Urinary bladder (tissue), 3 donors: ENCODE measurements at regions not wholly inside any gene's neighbourhood (a gene's known extent, or its start where the extent isn't known, plus 50 kb on each side); places are given as distances from the start of the nearest gene placed in this dataset.

ENCODE experiments used
- DNase-seq: peaks from one replicate; pipeline ENCODE4 v3.0.0-alpha.2; 2015; ENCODE audit errors: extremely low spot score
- H3K27ac ChIP-seq: one replicate; pipeline ENCODE4 v1.5.1; 2013; ENCODE audit warnings: low read depth, mild to moderate bottlenecking, moderate library complexity
- H3K36me3 ChIP-seq: one replicate; pipeline ENCODE4 v1.6.1; 2013; ENCODE audit warnings: mild to moderate bottlenecking, moderate library complexity; ENCODE audit not compliant: insufficient read depth
- H3K4me1 ChIP-seq: one replicate; pipeline ENCODE4 v1.6.1; 2013; ENCODE audit warnings: mild to moderate bottlenecking, moderate library complexity; ENCODE audit not compliant: insufficient read depth
- H3K4me3 ChIP-seq: one replicate; pipeline ENCODE4 v1.5.1; 2013; ENCODE audit warnings: low read depth, low read length
- WGBS: extraction: QIAGEN DNeasy Blood & Tissue Kit; methylation state at CpG from one replicate; pipeline ENCODE4 v1.1.7; 2013; 5-methylcytosine and 5-hydroxymethylcytosine counted together
- donor health status: healthy with polysubstance abuse.
- donor health status: healthy.

DNA sequence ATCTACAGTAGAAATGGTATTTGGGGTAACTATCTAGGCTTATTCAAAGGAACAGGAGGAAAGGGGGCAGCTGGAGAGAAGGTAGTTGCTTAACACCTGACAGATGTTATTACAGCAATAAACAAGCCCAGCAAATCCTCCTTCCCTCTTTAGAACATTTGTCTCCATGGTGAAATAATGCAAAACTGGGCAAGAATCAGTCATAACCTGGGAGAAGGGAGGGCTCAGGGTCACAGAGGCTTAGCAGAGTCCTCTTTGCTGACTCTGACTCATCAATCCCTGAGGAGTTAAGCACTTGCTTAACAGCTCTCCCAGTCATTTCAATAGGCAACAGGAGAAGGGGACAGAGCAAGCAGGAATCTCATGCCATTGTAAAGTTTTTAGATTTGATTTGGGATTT lies 230.3 kb downstream of the IBTK start:
- Histone ChIP-seq H3K36me3 (no peaks in the 10 kb centered on the region), H3K27ac (no peak overlapping the region), H3K4me1 (no peaks in the 10 kb centered on the region), H3K4me3 (no peak overlapping the region)
- no peak for DNase-seq

- DNase-seq: no peak
- H3K4me1 ChIP-seq: no peaks in the 10 kb centered on the region
- no peak overlapping the region for H3K4me3 ChIP-seq
- 90% methylated on average over 2 of the region's 2 CpGs for WGBS
- no peak overlapping the region for H3K27ac ChIP-seq
- H3K36me3 ChIP-seq: no peaks in the 10 kb centered on the region
Measured at GRCh38 chr6:82015526-82015925, 232.0 kb downstream of the IBTK start.

- no peaks in the 10 kb centered on the region for H3K4me1 ChIP-seq
- H3K27ac ChIP-seq: no peak overlapping the region
- no peaks in the 10 kb centered on the region for H3K36me3 ChIP-seq
- 92% methylated on average over 2 of the region's 2 CpGs for WGBS
- no peak overlapping the region for H3K4me3 ChIP-seq
- no peak for DNase-seq
Measured at GRCh38 chr6:82015043-82015442, 232.5 kb downstream of the IBTK start.

GRCh38 chr6:82013561-82014530 lies 233.7 kb downstream of the IBTK start:
- 71% methylated on average over 3 of the region's 3 CpGs for whole genome bisulfite sequencing
- no peak overlapping the region for H3K27ac ChIP-seq
- H3K4me1 ChIP-seq: no peaks in the 10 kb centered on the region
- H3K4me3 ChIP-seq: no peak overlapping the region
- H3K36me3 ChIP-seq: no peaks in the 10 kb centered on the region
- DNase-seq: no peak

DNA sequence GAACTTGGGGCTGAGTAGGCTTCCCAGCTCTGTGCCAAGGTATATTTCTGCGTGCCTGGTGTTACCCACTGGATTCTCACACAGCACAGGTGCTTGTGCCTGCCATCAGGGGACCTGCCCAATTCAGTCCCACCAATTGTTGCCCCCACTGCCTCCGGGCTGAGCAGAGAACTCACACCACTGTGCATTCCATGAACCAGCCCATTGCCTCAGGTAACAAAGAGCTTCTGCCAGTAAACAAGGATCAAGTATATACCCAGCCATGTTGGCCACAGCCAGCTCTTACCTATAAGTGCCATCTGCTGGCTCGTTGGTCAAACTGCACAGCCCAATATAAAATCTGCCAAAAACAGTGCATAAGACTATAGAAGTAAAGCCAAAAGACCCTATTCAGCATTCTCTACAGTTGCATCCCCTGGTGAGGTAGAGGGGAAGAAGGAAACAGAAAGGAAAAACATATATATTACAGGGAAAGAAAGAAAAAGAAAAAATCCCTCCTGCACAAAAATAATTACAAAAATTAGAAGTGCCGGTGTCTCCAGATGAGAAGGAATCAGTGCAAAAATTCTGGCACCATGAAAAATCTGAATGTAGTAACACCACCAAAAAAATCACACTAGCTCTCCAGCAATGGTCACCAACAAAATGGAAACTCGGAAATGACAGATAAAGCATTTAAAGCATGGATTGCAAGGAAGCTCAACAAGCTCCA lies 241.4 kb downstream of the IBTK start:
- Histone ChIP-seq H3K4me3 (no peak overlapping the region), H3K4me1 (no peaks in the 10 kb centered on the region), H3K27ac (no peak overlapping the region), H3K36me3 (no peaks in the 10 kb centered on the region)
- DNase-seq: no peak
- 80% methylated on average over 5 of the region's 5 CpGs for WGBS

DNA sequence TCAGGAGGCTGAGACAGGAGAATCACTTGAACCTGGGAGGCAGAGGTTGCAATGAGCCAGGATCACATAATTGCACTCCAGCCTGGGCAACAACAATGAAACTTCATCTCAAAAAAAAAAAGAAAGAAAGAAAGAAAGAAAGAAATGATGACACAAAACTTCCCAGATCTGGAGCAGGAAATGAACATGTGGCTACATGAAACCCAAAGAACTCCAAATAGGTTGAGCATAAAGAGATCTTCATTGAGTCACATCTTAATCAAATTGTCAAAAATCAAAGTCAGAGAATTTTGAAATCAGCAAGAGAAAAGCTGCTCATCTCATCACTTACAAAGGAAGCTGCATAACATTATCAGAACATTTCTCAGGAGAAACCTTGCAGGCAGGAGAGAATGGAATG lies 247.0 kb downstream of the IBTK start:
- no peaks in the 10 kb centered on the region for H3K4me1 ChIP-seq
- no peak overlapping the region for H3K27ac ChIP-seq
- H3K36me3 ChIP-seq: no peaks in the 10 kb centered on the region
- DNase-seq: no peak
- H3K4me3 ChIP-seq: no peak overlapping the region

GRCh38 chr6:81999826-82000225 lies 247.3 kb upstream of the TENT5A start:
- no peak overlapping the region for H3K27ac ChIP-seq
- no peak overlapping the region for H3K4me3 ChIP-seq
- no peaks in the 10 kb centered on the region for H3K36me3 ChIP-seq
- 89% methylated on average over 1 of the region's 1 CpG for WGBS
- no peak for DNase-seq
- no peaks in the 10 kb centered on the region for H3K4me1 ChIP-seq

DNA sequence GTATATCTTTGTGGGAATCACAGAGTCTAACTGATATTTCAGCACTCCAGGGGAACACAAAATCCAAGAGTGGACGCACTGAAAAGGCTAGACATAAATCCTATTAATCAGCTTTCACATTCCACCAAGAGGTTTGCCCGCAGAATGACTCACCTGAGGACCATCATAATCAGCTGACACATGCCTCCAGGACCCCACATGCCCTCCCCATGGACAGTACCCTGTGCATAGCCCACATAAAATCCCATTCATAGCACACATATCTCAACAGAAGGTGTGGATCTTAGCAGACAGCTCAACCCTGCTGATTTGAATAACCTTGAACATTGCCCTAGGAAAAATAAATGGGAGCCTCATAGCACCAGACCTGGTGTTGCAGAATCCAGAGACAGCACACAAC lies 246.8 kb upstream of the TENT5A start:
- H3K36me3 ChIP-seq: no peaks in the 10 kb centered on the region
- H3K4me1 ChIP-seq: no peaks in the 10 kb centered on the region
- WGBS: 93% methylated on average over 2 of the region's 2 CpGs
- no peak for DNase-seq
- no peak overlapping the region for H3K4me3 ChIP-seq
- no peak overlapping the region for H3K27ac ChIP-seq

- Histone ChIP-seq H3K36me3 (no peaks in the 10 kb centered on the region), H3K4me1 (no peaks in the 10 kb centered on the region), H3K27ac (no peak overlapping the region), H3K4me3 (no peak overlapping the region)
- DNase-seq: no peak
- WGBS: 95% methylated on average over 1 of the region's 1 CpG
Measured at GRCh38 chr6:81998432-81998831, 246.0 kb upstream of the TENT5A start.

DNA sequence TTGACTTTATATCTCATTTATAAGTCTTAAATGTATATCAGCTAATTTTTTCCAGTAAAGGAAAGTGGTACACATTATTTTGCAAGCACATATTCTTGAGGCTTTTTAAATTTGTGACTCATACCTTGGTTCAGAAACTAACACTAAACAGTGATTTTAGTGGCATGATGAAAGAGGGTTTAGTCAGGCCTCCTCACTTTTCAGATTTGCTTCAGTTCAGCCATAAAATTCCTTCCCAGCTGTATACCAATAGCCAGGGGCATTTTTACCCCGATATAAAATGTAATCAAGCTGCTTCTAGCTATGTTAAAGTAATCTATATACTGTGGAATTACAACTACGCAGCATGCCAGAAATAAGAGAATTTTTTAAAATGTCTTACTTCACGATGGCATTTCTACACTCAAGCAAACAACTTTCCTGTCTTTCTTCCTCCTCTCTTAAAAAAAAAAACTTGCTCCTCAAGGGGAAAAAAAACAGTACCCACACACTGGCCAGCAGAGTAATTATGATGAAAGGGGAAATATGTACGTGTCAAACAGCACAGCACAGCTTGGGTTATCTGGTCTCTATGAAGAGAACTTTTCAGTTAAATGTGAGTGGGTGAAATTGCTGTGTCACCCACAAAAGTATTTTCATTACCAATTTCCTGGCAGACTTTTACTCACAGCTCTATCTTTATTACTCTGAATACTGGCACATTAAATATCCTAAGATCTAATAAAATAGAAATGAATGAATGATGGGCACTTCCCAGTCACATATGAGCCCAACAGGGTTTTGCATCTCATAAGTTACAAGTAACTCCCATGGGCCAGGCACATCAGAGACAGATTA lies 244.8 kb upstream of the TENT5A start:
- Histone ChIP-seq H3K4me3 (no peak overlapping the region), H3K27ac (no peak overlapping the region), H3K4me1 (no peaks in the 10 kb centered on the region), H3K36me3 (no peaks in the 10 kb centered on the region)
- WGBS: 52% methylated on average over 4 of the region's 4 CpGs
- no peak for DNase-seq

- H3K27ac ChIP-seq: no peak overlapping the region
- H3K36me3 ChIP-seq: no peaks in the 10 kb centered on the region
- WGBS: 95% methylated on average over 4 of the region's 4 CpGs
- H3K4me3 ChIP-seq: no peak overlapping the region
- no peak for DNase-seq
- no peaks in the 10 kb centered on the region for H3K4me1 ChIP-seq
Measured at GRCh38 chr6:81996414-81996813, 243.9 kb upstream of the TENT5A start.

GRCh38 chr6:81995548-81996289 lies 243.2 kb upstream of the TENT5A start:
- Histone ChIP-seq H3K27ac (no peak overlapping the region), H3K4me1 (no peaks in the 10 kb centered on the region), H3K4me3 (no peak overlapping the region), H3K36me3 (no peaks in the 10 kb centered on the region)
- DNase-seq: no peak
- 64% methylated on average over 1 of the region's 1 CpG for WGBS

DNA sequence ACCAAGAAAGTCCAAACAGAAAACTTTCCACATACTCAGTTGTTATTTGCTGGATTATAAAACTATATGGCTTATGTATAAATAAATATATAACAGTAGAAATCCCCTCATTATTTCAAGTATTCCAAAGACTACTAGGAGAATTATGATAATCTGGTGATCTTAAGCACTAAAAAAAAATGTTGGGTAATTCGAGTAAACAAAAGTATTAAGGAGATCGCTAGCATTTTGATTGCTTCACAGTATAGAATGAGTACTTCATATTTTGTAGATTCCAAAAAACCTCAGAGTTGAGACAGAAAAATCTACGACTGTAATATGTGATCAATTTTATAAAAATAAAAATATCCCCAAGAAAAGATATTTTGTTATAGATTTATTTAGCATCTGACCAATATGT lies 236.4 kb upstream of the TENT5A start:
- WGBS: 85% methylated on average over 3 of the region's 3 CpGs
- Histone ChIP-seq H3K36me3 (peaks cover 1% of the 10 kb centered on the region), H3K4me1 (no peaks in the 10 kb centered on the region), H3K4me3 (no peak overlapping the region), H3K27ac (no peak overlapping the region)
- no peak for DNase-seq
